ENCODE measurements at regions not wholly inside any gene's neighbourhood (a gene's known extent, or its start where the extent isn't known, plus 50 kb on each side); places are given as distances from the start of the nearest gene placed in this dataset.

DNA sequence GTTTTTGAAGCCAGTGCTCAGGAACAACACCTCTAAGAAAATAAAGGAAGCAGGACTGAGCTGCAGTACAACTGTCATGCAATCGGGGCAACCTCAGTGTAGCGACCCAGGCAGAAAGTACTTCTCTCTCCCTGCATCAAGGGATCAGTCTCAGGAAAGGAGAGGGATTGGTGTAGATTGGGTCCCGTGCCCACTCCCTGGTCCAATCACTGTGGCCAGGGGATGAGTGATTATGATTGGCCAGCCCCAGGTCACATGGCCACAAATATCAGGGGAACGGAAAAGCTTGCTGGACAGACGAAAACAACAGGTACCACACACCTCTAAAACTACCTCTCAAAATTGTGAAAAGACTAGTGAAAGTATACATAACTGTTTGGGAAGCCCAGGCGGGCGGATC lies 136.2 kb upstream of the F3 start:
- H3K27me3 ChIP-seq: no peaks in the 10 kb centered on the region
- H3K27ac ChIP-seq: no peak overlapping the region
- TF ChIP-seq Cebpa-rat (IDR thresholded peaks at IDR 0.05): no peak
- no peak overlapping the region for H3K9ac ChIP-seq
- H3K4me2 ChIP-seq: no peak overlapping the region
- no peaks in the 10 kb centered on the region for H3K4me1 ChIP-seq
- no peaks in the 10 kb centered on the region for H4K20me1 ChIP-seq
- H3K36me3 ChIP-seq: no peaks in the 10 kb centered on the region
- no peaks in the 10 kb centered on the region for H3K9me3 ChIP-seq
- H3K4me3 ChIP-seq: no peak overlapping the region

DNA sequence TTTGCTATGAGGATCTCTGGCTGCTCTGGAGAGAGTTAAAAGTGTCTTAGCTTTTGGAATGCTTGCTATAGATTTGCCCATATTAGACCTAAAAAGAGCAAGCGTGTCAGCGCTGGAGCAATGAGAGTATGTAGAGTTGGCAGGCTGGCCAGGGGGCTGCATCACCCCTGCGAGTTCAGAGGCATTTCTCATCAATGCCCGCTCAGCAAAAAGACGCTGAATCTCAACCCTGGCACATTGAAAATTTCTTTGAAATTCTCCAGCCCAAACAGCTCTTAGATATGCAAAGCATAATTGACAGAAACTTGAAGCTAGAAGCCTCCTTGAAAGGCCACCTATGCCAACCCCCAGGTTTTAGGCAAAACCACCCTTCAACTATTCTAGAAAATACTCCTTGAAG lies 135.5 kb upstream of the F3 start:
- H3K27ac ChIP-seq: no peak overlapping the region
- no peaks in the 10 kb centered on the region for H3K9me3 ChIP-seq
- no peaks in the 10 kb centered on the region for H4K20me1 ChIP-seq
- no peak overlapping the region for H3K4me2 ChIP-seq
- H3K4me1 ChIP-seq: no peaks in the 10 kb centered on the region
- H3K9ac ChIP-seq: no peak overlapping the region
- H3K27me3 ChIP-seq: no peaks in the 10 kb centered on the region
- no peaks in the 10 kb centered on the region for H3K36me3 ChIP-seq
- H3K4me3 ChIP-seq: no peak overlapping the region
- TF ChIP-seq Cebpa-rat (IDR thresholded peaks at IDR 0.05): no peak

- Histone ChIP-seq H4K20me1 (no peaks in the 10 kb centered on the region), H3K36me3 (no peaks in the 10 kb centered on the region), H3K9ac (no peak overlapping the region), H3K4me2 (no peak overlapping the region), H3K27ac (no peak overlapping the region), H3K4me1 (no peaks in the 10 kb centered on the region), H3K27me3 (no peaks in the 10 kb centered on the region), H3K9me3 (no peaks in the 10 kb centered on the region), H3K4me3 (no peak overlapping the region)
- TF ChIP-seq Cebpa-rat (IDR thresholded peaks at IDR 0.05): no peak
Measured at GRCh38 chr1:94676686-94677085, 135.1 kb upstream of the F3 start.

GRCh38 chr1:94675373-94675772 lies 133.8 kb upstream of the F3 start:
- no peak overlapping the region for H3K9ac ChIP-seq
- no peak overlapping the region for H3K27ac ChIP-seq
- H3K27me3 ChIP-seq: no peaks in the 10 kb centered on the region
- no peak for TF ChIP-seq Cebpa-rat (IDR thresholded peaks at IDR 0.05)
- H3K9me3 ChIP-seq: no peaks in the 10 kb centered on the region
- H3K4me2 ChIP-seq: no peak overlapping the region
- H4K20me1 ChIP-seq: no peaks in the 10 kb centered on the region
- no peak overlapping the region for H3K4me3 ChIP-seq
- H3K36me3 ChIP-seq: no peaks in the 10 kb centered on the region
- no peaks in the 10 kb centered on the region for H3K4me1 ChIP-seq

- Histone ChIP-seq H3K9ac (no peak overlapping the region), H3K27ac (no peak overlapping the region), H3K27me3 (no peaks in the 10 kb centered on the region), H3K9me3 (no peaks in the 10 kb centered on the region), H3K36me3 (no peaks in the 10 kb centered on the region), H3K4me2 (no peak overlapping the region), H3K4me1 (no peaks in the 10 kb centered on the region), H3K4me3 (no peak overlapping the region), H4K20me1 (no peaks in the 10 kb centered on the region)
- TF ChIP-seq Cebpa-rat (IDR thresholded peaks at IDR 0.05): no peak
Measured at GRCh38 chr1:94674876-94675275, 133.3 kb upstream of the F3 start.

GRCh38 chr1:94672934-94673333 lies 131.4 kb upstream of the F3 start:
- H3K9me3 ChIP-seq: no peaks in the 10 kb centered on the region
- H3K36me3 ChIP-seq: no peaks in the 10 kb centered on the region
- H3K27me3 ChIP-seq: no peaks in the 10 kb centered on the region
- H3K4me2 ChIP-seq: no peak overlapping the region
- H4K20me1 ChIP-seq: no peaks in the 10 kb centered on the region
- no peaks in the 10 kb centered on the region for H3K4me1 ChIP-seq
- H3K9ac ChIP-seq: no peak overlapping the region
- H3K4me3 ChIP-seq: no peak overlapping the region
- H3K27ac ChIP-seq: no peak overlapping the region
- TF ChIP-seq Cebpa-rat (IDR thresholded peaks at IDR 0.05): no peak

DNA sequence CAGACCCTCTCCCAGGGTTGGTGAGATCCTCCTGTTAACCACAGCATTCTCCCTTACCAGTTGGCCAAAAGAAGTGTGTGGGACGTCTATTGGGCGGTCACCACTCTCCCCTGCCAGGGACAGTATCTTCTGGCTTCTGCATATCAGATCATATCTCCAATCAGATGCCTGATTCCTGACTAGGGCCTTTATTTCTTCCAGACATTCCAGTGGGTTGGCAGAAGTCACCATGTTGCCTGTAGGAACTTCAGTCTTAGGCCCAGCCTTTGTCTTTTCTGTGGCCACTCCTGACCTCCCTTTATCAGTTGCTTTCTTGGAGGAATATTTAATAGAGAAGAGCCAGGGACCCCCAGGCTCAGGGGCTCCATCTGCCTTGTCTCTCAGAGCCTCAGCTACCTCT lies 130.4 kb upstream of the F3 start:
- Histone ChIP-seq H3K9me3 (no peaks in the 10 kb centered on the region), H3K4me1 (no peaks in the 10 kb centered on the region), H3K36me3 (no peaks in the 10 kb centered on the region), H3K27ac (no peak overlapping the region), H3K27me3 (no peaks in the 10 kb centered on the region), H3K4me2 (no peak overlapping the region), H4K20me1 (no peaks in the 10 kb centered on the region), H3K4me3 (no peak overlapping the region), H3K9ac (no peak overlapping the region)
- TF ChIP-seq Cebpa-rat (IDR thresholded peaks at IDR 0.05): no peak

GRCh38 chr1:94670273-94670672 lies 128.7 kb upstream of the F3 start:
- no peak for TF ChIP-seq Cebpa-rat (IDR thresholded peaks at IDR 0.05)
- H3K36me3 ChIP-seq: no peaks in the 10 kb centered on the region
- no peaks in the 10 kb centered on the region for H3K27me3 ChIP-seq
- no peak overlapping the region for H3K4me3 ChIP-seq
- no peak overlapping the region for H3K4me2 ChIP-seq
- no peaks in the 10 kb centered on the region for H4K20me1 ChIP-seq
- H3K9me3 ChIP-seq: no peaks in the 10 kb centered on the region
- H3K9ac ChIP-seq: no peak overlapping the region
- no peaks in the 10 kb centered on the region for H3K4me1 ChIP-seq
- no peak overlapping the region for H3K27ac ChIP-seq

GRCh38 chr1:94669198-94669597 lies 127.6 kb upstream of the F3 start:
- no peak overlapping the region for H3K4me2 ChIP-seq
- no peak for TF ChIP-seq Cebpa-rat (IDR thresholded peaks at IDR 0.05)
- H3K27me3 ChIP-seq: no peaks in the 10 kb centered on the region
- H3K9me3 ChIP-seq: no peaks in the 10 kb centered on the region
- no peak overlapping the region for H3K9ac ChIP-seq
- H4K20me1 ChIP-seq: no peaks in the 10 kb centered on the region
- no peaks in the 10 kb centered on the region for H3K4me1 ChIP-seq
- no peak overlapping the region for H3K27ac ChIP-seq
- no peak overlapping the region for H3K4me3 ChIP-seq
- no peaks in the 10 kb centered on the region for H3K36me3 ChIP-seq

DNA sequence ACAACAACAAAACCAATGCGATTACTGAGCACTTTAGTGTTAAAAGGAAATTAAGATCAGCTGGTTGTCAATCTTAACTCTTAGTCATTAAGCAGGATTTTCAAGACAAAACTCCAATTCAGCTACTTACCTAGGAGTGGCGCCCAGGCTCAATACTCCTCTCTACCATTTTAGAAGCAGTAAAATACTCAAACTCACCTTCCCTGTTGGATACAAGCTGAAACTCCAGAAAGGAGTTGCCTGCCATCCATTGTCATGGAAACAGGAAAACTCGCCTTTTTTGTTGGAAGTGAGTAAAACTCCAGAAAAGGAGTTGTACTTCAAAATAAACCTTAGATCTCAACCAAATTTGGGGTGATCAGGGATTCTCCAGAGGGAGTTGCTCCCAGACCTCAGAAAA lies 127.0 kb upstream of the F3 start:
- Histone ChIP-seq H3K36me3 (no peaks in the 10 kb centered on the region), H3K4me3 (no peak overlapping the region), H3K27ac (no peak overlapping the region), H3K9me3 (no peaks in the 10 kb centered on the region), H3K27me3 (no peaks in the 10 kb centered on the region), H4K20me1 (no peaks in the 10 kb centered on the region), H3K4me2 (no peak overlapping the region), H3K4me1 (no peaks in the 10 kb centered on the region), H3K9ac (no peak overlapping the region)
- no peak for TF ChIP-seq Cebpa-rat (IDR thresholded peaks at IDR 0.05)

DNA sequence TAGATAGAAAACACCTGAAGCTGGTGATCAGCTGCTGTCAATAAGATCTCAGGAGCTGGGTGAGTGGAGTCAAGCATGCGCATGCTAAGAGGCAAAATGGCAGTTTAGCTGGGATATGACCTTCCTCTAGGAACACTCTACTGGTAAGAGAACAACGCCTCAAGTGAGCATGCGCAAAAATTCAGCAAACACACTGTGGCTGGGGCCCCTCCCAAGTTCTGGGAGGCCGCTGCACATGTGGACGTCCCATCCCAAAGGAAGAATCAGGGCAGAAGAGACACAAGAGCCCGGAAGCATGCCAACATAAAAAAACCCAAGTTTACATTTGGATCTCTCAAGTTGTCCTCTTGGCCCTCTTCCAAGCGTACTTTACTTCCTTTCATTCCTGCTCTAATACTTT lies 126.3 kb upstream of the F3 start:
- Histone ChIP-seq H3K27me3 (no peaks in the 10 kb centered on the region), H4K20me1 (no peaks in the 10 kb centered on the region), H3K4me3 (no peak overlapping the region), H3K27ac (no peak overlapping the region), H3K36me3 (no peaks in the 10 kb centered on the region), H3K4me1 (no peaks in the 10 kb centered on the region), H3K9ac (no peak overlapping the region), H3K4me2 (no peak overlapping the region), H3K9me3 (no peaks in the 10 kb centered on the region)
- TF ChIP-seq Cebpa-rat (IDR thresholded peaks at IDR 0.05): no peak

Data from BLaER1 (cell line).